NCI-H2171 (cell line): ENCODE measurements at regions not wholly inside any gene's neighbourhood (a gene's known extent, or its start where the extent isn't known, plus 50 kb on each side); places are given as distances from the start of the nearest gene placed in this dataset.
"Not testable (repeated sequence)": the region's sequence is repeated elsewhere in the genome, so short reads cannot be mapped to it uniquely, and the experiment has no call there.

Experiments
- DNase-seq: peaks from one replicate; lab custom pipeline; 2025; lab: John Stamatoyannopoulos, UW

GRCh38 chrX:94600077-94600476 lies 926.1 kb downstream of the FAM133A start:
- no peak for DNase-seq

DNA sequence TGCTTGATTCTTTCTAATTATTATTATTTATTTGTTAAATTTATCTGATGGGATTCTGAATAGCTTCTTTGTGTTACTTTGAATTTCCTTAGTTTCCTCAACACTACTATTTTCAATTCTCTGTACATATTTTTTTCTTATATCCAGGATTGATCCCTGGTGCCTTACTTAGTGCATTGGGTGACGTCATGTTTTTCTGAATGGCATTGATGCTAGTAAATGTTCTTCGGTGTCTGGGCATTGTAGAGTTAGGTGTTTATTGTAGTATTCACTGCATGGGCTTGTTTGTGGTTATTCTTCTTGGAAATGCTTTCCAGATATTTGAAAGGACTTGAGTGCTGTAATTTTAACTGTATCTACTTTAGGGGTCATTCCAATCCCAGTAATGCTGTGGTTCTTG lies 938.1 kb downstream of the FAM133A start:
- no peak for DNase-seq

DNA sequence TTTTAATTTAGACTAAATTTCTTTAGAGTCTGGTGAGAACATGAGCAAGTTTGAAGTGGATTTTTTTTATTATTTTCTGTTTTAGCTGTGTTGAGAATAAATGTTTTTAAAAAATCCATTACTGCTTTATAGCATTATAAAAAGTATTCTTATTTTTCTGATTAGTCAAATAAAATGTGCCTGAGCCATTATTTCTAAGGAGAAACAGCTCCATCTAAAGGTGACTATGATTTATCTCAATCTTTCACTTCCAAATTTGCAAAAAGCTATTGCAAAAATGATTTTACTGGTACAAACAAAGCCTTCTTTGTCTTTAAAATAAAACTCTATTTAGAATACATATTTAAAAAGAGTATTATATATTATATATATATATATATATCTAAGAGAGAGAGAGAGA lies 959.2 kb downstream of the FAM133A start:
- DNase-seq, result no peak

DNA sequence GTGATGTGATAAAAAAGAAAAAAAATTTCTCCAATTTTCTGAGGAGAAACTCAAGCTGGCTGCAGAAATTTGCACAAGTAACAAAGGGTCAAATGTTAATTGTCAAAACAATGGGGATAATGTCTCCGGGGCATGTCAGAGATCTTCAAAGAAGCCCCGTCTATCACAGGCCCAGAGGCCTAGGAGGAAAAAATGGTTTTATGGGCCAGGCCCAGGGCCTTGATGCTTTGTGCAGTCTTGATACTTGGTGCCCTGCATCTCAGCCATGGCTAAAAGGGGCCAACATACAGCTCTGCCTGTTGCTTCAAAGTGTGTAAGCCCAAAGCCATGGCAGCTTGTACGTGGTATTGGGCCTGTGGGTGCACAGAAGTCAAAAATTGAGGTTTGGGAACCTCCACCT lies 961.0 kb downstream of the FAM133A start:
- no peak for DNase-seq

GRCh38 chrX:94645726-94646125 lies 971.7 kb downstream of the FAM133A start:
- no peak for DNase-seq

DNA sequence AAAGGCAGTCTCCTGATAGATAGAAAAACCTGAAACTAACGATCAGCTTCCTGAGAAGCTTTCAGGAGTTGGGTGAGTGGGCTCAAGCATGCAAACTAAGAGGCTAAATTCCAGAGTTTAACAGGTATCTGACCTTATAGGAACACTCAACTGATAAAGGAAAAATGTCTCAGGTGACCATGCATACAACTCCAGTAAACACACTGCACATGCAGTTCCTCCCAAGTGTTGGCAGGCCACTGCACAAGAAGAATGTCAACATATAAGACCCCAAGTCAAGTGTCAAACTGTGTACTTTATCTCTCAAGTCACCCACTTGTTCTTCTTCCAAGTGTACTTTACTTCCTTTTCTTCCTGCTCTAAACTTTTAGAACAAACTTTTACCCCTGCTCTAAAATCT lies 981.2 kb downstream of the FAM133A start:
- DNase-seq, result no peak

DNA sequence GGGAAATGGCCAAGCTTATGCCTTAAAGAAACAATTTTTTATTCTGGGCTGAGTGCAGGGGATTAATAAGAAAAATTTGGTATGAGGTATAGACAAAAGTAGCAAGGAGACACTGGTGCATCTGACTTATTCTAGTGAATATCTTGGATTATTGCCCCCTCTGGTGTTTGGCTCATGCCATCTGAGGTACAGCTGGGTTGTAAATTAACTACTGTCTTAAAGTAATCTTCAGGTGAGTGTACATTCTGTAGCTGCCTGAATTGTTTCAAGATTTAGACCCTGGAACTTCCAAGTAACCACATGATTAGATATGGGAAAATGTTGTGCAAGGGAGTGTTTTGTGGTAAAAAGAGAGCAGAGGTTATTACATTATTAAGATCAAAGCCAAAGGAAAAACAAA lies 988.7 kb downstream of the FAM133A start:
- no peak for DNase-seq

DNA sequence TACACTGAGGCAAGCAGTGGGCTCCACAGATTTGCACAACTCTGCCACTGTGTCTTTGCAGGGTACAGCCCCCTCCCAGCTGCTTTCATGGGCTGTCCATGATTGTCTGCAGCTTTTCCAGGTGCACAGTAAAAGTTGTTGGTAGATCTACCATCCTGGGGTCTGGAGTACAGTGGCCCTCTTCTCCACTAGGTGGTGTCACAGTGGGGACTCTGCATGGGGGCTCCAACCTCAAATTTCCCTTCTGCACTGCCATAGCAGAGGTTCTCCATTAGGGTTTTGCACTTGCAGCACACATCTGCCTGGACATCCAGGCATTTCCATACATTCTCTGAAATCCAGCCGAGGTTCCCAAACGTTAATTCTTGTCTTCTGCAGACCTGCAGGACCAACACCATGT lies 1002.3 kb downstream of the FAM133A start:
- no peak for DNase-seq

DNA sequence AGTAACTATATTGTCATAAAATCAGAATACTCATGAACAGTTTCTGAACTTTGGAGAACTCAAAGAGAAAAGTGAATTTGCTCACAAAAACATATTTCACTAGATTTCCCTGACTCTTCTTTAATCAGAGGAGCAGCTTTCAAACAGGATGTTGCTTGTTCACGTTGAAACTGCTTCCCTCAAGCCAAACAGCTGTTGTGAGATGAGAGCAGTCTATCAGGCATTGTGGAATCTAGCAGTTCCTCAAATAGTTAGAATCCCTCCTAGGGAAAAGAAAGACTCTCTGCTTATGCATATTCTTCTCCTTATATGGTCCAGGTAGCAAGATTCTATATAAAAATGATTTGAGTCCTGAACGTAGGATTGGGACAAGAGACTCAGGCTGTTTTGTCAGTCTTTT lies 1012.1 kb downstream of the FAM133A start:
- DNase-seq, result no peak

DNA sequence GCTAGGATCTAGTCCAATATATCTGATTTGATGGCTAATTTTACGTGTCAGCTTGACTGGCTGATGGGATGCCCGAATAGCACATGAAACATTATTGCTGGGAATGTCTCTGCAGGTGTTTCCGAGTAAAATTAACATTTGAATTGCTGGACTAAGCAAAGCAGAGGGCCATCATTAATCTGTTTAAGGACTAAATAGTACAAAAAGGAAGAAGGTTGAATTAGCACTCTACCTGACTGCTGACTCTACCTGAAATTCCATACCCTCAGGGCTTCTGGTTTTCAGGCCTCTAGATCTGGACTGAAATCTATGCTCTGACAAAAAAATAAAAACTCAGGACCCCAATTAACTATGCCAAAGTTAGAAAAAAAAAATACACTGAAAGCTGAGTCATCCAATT lies 1021.9 kb downstream of the FAM133A start:
- no peak for DNase-seq

GRCh38 chrX:94704348-94705256 lies 1030.6 kb downstream of the FAM133A start:
- not testable (repeated sequence) for DNase-seq

DNA sequence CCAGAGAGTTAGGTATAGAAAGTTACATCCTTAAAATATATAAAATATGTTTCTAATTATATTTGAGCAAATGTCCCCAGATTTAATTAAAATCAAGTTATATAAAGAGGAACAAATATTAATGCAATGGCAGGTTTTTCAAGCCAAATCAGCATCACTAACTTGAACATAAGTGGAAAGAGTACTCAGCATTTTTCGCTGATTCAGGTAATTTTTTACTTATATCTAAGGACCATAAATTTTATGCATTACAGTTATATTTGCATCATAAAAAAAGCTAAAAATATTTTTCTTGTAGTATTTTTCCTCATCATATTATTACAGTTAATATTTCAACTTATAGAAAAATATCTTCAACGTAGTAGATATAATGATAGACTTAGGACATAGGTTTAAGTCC lies 1047.4 kb downstream of the FAM133A start:
- no peak for DNase-seq

DNA sequence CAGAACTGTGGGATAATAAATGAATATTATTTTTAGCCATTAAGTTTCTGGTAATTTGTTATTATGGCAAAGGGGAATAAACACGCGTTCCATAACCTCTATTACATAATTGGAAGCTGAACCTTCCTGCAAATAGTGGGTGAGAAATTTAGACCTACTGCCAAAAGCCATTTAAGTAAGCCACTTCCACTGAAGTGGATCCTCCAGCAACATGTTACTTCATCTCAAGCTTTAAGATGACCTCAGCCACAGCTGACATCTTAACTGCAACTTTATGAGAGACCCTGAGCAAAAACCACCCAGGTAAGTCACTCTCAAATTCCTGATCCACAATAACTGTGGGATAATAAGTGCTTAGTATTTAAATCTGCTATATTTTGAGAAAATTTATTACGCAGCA lies 1048.6 kb downstream of the FAM133A start:
- DNase-seq, result no peak

- no peak for DNase-seq
These were observed 1068.8 kb downstream of the FAM133A start for GRCh38 chrX:94742772-94743171.

DNA sequence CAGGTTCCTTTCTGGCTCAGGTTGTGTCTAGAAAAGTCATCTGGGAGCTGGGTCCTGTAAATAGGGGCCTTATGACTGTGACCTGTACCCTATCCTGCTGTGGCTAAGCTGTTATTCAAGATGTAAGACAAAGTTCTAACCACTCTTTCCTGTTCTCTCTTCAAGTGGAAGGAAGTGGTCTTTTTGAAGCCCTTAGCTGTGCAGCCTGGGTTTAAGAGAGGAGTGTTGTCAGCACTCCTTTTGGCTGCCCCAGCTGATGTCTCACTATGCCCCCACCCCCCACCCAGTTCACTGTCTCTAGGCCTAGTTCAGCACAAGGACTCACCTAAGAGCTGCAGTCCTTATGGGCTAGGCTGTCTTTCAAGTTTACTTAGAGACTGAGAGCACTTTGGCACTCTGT lies 1069.5 kb downstream of the FAM133A start:
- DNase-seq, result no peak

DNA sequence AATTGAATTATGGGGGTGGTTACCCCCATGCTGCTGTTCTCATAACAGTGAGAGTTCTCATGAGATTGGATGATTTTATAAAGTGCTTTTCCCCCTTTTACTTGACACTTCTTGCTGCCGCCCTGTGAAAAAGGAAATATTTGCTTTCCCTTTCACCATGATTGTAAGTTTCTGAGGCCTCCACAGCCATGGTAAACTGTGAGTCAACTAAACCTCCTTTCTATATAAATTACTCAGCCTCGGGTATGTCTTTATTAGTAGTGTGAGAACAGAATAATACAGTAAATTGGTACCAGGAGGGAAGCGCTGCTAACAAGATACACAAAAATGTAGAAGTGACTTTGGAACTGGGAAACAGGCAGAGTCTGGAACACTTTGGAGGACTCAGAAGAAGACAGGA lies 1070.8 kb downstream of the FAM133A start:
- no peak for DNase-seq

DNA sequence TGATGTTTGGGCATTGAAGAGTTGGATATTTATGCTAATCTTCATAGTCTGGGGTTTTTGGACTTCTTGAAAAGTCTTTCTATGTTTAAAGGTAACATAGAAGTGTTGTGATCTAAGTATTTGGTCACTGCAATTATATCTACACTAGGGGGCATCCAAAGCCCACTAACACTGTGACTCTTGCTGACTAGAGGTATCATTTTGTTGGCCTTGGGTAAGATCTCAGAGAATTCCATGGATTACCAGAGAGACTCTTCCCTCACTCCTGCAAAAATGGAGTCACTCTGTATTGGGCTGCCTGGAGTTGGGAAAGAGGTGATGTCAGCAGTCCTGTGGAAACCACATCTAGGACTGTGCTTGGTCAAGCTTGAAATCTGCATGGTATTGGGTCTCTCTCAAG lies 1077.6 kb downstream of the FAM133A start:
- DNase-seq, result no peak

DNA sequence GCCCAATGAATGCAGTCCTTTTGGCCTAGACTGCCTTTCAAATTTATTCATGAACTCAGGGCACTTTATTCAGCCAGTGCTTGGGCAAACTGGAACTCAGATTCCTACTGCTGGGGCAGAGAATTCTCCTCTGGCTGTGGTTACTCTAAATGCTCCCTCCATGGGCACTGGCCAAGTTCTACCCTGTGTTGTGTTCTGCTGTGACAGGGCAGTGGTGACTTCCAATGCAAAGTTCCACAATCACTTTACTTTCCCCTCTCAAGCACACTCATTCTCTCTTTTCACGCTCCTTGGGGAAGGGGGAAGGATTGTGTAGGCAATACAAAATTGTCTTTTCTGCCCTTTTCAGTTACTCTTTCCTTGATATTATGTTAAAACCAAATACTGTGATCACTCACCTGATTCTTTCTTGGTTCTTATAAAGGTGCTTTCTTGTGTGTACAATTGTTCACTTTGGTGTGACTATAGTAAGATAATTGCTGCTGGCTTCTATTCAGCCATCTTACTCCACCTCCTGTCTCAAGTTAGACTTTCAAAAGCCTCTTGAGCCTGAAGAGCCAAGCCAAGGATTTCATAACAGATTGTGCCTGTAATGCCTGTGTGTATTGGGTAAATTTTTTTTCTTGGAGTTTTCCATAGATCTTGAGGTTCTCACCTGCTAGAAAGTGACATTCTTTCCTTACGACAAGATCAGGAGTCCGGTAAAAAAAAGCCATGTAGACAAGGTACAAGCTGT lies 1078.6 kb downstream of the FAM133A start:
- no peak for DNase-seq

- no peak for DNase-seq
These were observed 1084.1 kb downstream of the FAM133A start for GRCh38 chrX:94758130-94758529.

DNA sequence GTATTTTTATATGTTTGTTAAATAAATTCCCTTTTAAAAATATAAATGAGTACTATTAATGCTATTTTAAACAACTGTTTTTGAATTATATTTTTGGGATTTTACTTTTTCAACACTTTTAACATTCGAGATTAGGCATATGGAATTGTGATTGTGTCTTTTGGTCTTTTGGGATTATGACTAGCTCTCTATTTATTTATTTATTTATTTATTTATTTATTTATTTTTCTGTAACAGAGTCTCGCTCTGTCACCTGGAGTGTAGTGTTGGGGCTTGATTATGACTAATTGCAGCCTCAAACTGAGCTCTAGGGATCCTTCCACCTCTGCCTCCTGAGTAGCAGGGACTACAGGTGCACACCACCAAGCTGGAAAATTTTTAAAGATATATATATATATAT lies 1101.6 kb downstream of the FAM133A start:
- no peak for DNase-seq

DNA sequence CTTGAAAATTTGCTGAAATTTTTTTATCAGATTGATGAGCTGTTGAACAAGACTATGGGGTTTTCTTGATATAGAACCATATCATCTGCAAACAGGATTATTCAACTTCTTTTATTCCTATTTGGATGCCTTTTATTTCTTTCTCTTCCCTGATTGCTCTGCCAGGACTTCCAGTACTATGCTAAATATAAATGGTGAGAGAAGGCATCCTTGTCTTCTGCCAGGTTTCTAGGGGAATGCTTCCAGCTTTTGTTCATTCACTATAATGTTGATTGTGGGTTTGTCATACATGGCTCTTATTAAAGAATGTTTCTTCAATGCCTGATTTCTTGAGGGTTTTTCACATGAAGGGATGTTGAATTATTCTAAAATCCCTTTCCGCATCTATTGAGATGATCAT lies 1139.5 kb downstream of the FAM133A start:
- no peak for DNase-seq

GRCh38 chrX:94814216-94814615 lies 1140.2 kb downstream of the FAM133A start:
- DNase-seq, result no peak

DNA sequence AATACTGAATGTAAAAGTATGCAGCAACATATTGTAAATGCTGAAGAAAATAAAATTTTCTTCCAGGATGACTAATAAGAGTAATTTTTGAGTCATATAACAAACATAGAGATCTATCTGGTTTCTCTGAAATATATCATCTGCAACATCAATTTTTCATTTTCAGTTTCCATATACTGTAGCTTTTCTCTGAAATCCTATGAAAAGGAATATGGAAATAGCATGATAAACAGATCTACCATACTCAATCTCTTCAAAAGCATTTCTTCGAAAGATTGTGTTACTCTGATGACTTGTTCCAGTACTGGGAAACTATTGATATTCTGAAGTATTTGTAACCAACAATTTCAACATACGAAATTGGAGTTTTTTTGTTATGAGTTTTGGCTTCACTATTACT lies 1156.7 kb downstream of the FAM133A start:
- no peak for DNase-seq
